A549 (cell line): ENCODE measurements at regions not wholly inside any gene's neighbourhood (a gene's known extent, or its start where the extent isn't known, plus 50 kb on each side); places are given as distances from the start of the nearest gene placed in this dataset.

Experiments used
- ATAC-seq, 2 experiments: fragments of 200-7000 bp in 1 of 2; fragments of >200 bp in 1 of 2; cut with Nextera tagmentation in 1 of 2; cut with Tn5 transposase in 1 of 2; 3 replicates each; pipeline versions ENCODE4 v1.8.0 to v1.9.1; 2018 to 2020; ENCODE audit warnings: mild to moderate bottlenecking in 1 of 2, moderate library complexity in 1 of 2
- CTCF ChIA-PET: fragments of 300-600 bp; sonication (Branson Sonifier 250); formaldehyde crosslinking; extraction: SDS; loops from one replicate; lab custom pipeline; 2021; ENCODE audit warnings: antibody characterized with exemption, inconsistent platforms; lab: Yijun Ruan, JAX
- POLR2A ChIA-PET: fragments of 350-600 bp; formaldehyde crosslinking; extraction: SDS; loops from one replicate; lab custom pipeline; 2021; ENCODE audit warnings: antibody characterized with exemption, inconsistent platforms; lab: Yijun Ruan, JAX
- DNase-seq, 2 experiments: peaks; one replicate each; pipeline versions ENCODE4 v3.0.0 to v3.0.0-alpha.2; 2011 to 2016; ENCODE audit warnings: low read depth in 1 of 2, low spot score in 1 of 2
- FAIRE-seq: peaks from 2 replicates; lab custom pipeline; 2011; peaks lifted over from hg19 to GRCh38; lab: Jason Lieb, UNC
- H3K27ac ChIP-seq, 2 experiments: fragments of >200 bp; sonication (Bioruptor Twin); formaldehyde crosslinking; 3 replicates each; pipeline ENCODE4 v1.5.1; 2016 to 2017
- H3K4me1 ChIP-seq: fragments of >200 bp; sonication (Bioruptor Twin); formaldehyde crosslinking; 3 replicates; pipeline ENCODE4 v1.6.1; 2016
- H3K4me2 ChIP-seq: fragments of >200 bp; sonication (Bioruptor Twin); formaldehyde crosslinking; 3 replicates; pipeline ENCODE4 v1.6.1; 2016
- H3K4me3 ChIP-seq: fragments of >200 bp; sonication (Bioruptor Twin); formaldehyde crosslinking; 3 replicates; pipeline ENCODE4 v1.5.1; 2016
- H3K9me3 ChIP-seq: fragments of >200 bp; sonication (Bioruptor Twin); formaldehyde crosslinking; 3 replicates; pipeline ENCODE4 v1.6.1; 2016
- BHLHE40 ChIP-seq: IDR thresholded peaks from 2 replicates; pipeline ENCODE4 v1.6.1; 2012; ENCODE audit warnings: low read depth, low read length, inconsistent platforms
- CBX2 ChIP-seq: fragments of 200-600 bp; sonication (generic); IDR thresholded peaks from 2 replicates; pipeline ENCODE4 v1.6.1; 2016; ENCODE audit warnings: low read depth, mild to moderate bottlenecking, borderline replicate concordance
- EP300 ChIP-seq, 2 experiments: fragments of >200 bp; sonication (Bioruptor Twin); formaldehyde crosslinking; IDR thresholded peaks; 2 replicates in 1 of 2; 3 replicates in 1 of 2; pipeline ENCODE4 v1.6.1; 2016 to 2017
- HEYL ChIP-seq: fragments of 250-450 bp; sonication (Bioruptor Pico); IDR thresholded peaks from 2 replicates; pipeline ENCODE4 v1.8.0; 2021; ENCODE audit warnings: mild to moderate bottlenecking, moderate library complexity
- HOXA7 ChIP-seq: fragments of 250-450 bp; sonication (Bioruptor Pico); IDR thresholded peaks from 2 replicates; pipeline ENCODE4 v1.5.0; 2020; ENCODE audit warnings: mild to moderate bottlenecking, moderate library complexity
- HOXB5 ChIP-seq: fragments of 250-450 bp; sonication (Bioruptor Pico); IDR thresholded peaks from 2 replicates; pipeline ENCODE4 v1.5.0; 2020; ENCODE audit warnings: mild to moderate bottlenecking, moderate library complexity
- KDM1A ChIP-seq: fragments of 200-600 bp; sonication (generic); IDR thresholded peaks from 2 replicates; pipeline ENCODE4 v1.6.1; 2016; ENCODE audit warnings: low read depth, mild to moderate bottlenecking
- KDM5A ChIP-seq: fragments of 200-600 bp; sonication (generic); IDR thresholded peaks from 2 replicates; pipeline ENCODE4 v1.6.1; 2016; ENCODE audit warnings: antibody characterized with exemption, mild to moderate bottlenecking
- MAZ ChIP-seq: fragments of 150-350 bp; IDR thresholded peaks from 2 replicates; pipeline ENCODE4 v1.6.1; 2014; ENCODE audit warnings: antibody characterized with exemption, low read depth, low read length, borderline replicate concordance
- MYC ChIP-seq: IDR thresholded peaks from 2 replicates; pipeline ENCODE4 v1.6.1; 2012; ENCODE audit warnings: mild to moderate bottlenecking, inconsistent platforms, low read length, improper control_type of control experiment, borderline replicate concordance
- NR3C1 ChIP-seq: fragments of >200 bp; sonication (Bioruptor Twin); formaldehyde crosslinking; IDR thresholded peaks from 3 replicates; pipeline ENCODE4 v1.6.1; 2017
- PHF8 ChIP-seq: fragments of 200-600 bp; sonication (generic); IDR thresholded peaks from 2 replicates; pipeline ENCODE4 v1.6.1; 2016; ENCODE audit warnings: low read depth, mild to moderate bottlenecking, antibody characterized with exemption, moderate library complexity, borderline replicate concordance
- POLR2A ChIP-seq: IDR thresholded peaks from 2 replicates; pipeline ENCODE4 v1.6.1; 2012; ENCODE audit warnings: mild to moderate bottlenecking, low read length
- RAD21 ChIP-seq, 2 experiments: fragments of >200 bp in 1 of 2; sonication (Bioruptor Twin) in 1 of 2; formaldehyde crosslinking in 1 of 2; IDR thresholded peaks in 1 of 2; conservative IDR thresholded peaks in 1 of 2; 2 replicates in 1 of 2; 3 replicates in 1 of 2; pipeline ENCODE4 v1.6.1; 2012 to 2018; ENCODE audit warnings: inconsistent platforms in 1 of 2
- RARB ChIP-seq: fragments of 250-450 bp; sonication (Bioruptor Pico); IDR thresholded peaks from 2 replicates; pipeline ENCODE4 v1.8.0; 2021; ENCODE audit warnings: mild to moderate bottlenecking, moderate library complexity
- RFX5 ChIP-seq: fragments of 450-650 bp; IDR thresholded peaks from 2 replicates; pipeline ENCODE4 v1.7.1; 2014; ENCODE audit warnings: antibody characterized with exemption, mild to moderate bottlenecking, moderate library complexity
- TP53 ChIP-seq: fragments of 250-450 bp; sonication (Bioruptor Pico); IDR thresholded peaks from 2 replicates; pipeline ENCODE4 v1.5.0; 2021; ENCODE audit warnings: mild to moderate bottlenecking, moderate library complexity
- ZNF302 ChIP-seq: fragments of 250-450 bp; sonication (Bioruptor Pico); IDR thresholded peaks from 2 replicates; pipeline ENCODE4 v1.9.0; 2021; ENCODE audit warnings: inconsistent platforms, mild to moderate bottlenecking, moderate library complexity
- ZSCAN20 ChIP-seq: fragments of 250-450 bp; sonication (Bioruptor Pico); IDR thresholded peaks from 2 replicates; pipeline ENCODE4 v1.8.0; 2022; ENCODE audit warnings: mild to moderate bottlenecking, moderate library complexity
- WGBS: methylation state at CpG from one replicate; pipeline ENCODE4 v1.1.6; 2017; ENCODE audit errors: missing lambda C conversion rate; 5-methylcytosine and 5-hydroxymethylcytosine counted together
- TF ChIP-seq, protein P1 (sequence below): fragments of 250-450 bp; sonication (Bioruptor Pico); IDR thresholded peaks from 2 replicates; pipeline ENCODE4 v1.5.0; 2021; ENCODE audit warnings: mild to moderate bottlenecking, moderate library complexity, borderline replicate concordance
- TF ChIP-seq, protein P2 (sequence below): fragments of >200 bp; sonication (Bioruptor Twin); formaldehyde crosslinking; IDR thresholded peaks from 3 replicates; pipeline ENCODE4 v1.6.1; 2016
- TF ChIP-seq, protein P3 (sequence below): fragments of 200-600 bp; sonication (generic); IDR thresholded peaks from 2 replicates; pipeline ENCODE4 v1.6.1; 2016; ENCODE audit warnings: antibody characterized with exemption, mild to moderate bottlenecking, moderate library complexity
- TF ChIP-seq, protein P4 (sequence below): fragments of >200 bp; sonication (Bioruptor Twin); formaldehyde crosslinking; IDR thresholded peaks from 3 replicates; pipeline ENCODE4 v1.5.1; 2016
- TF ChIP-seq, protein P5 (sequence below): fragments of 150-350 bp; IDR thresholded peaks from 2 replicates; pipeline ENCODE4 v1.6.1; 2014; ENCODE audit warnings: low read depth, mild to moderate bottlenecking, low read length
- TF ChIP-seq, protein P6 (sequence below): fragments of >200 bp; sonication (Bioruptor Twin); formaldehyde crosslinking; IDR thresholded peaks from 2 replicates; pipeline ENCODE4 v1.6.1; 2016

DNA sequence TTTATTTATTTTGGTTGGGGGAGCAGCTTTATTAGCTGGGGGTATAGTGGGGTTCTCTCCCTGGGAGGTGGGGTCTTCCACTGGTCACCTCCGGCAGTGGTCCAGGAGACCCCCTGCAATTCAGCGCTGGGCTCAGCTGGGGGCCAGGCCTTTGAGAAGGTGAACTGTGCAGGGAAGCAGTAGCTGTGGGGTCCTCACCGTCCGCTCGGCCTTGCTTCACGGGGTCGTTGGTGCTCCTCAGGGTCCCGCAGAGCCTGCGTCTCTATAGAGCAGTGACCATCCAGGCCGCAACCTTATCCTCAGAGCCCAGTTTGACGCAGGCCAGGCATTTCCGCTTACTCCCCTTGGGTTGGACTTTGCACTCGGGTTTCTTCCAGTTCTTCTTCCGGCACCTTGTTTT, 1954.7 kb downstream of the TP53TG3F start:
- Histone ChIP-seq H3K27ac (no peak overlapping the region), H3K4me2 (no peak overlapping the region), H3K9me3 (no peaks in the 10 kb centered on the region), H3K4me3 (no peak overlapping the region), H3K4me1 (no peaks in the 10 kb centered on the region)
- TF ChIP-seq ZNF302 (CRISPR knock-in tag) = no peak
- no peak for TF ChIP-seq MYC
- TF ChIP-seq NR3C1 = no peak
- TF ChIP-seq ZSCAN20 (CRISPR knock-in tag) = no peak
- no peak for TF ChIP-seq HEYL
- TF ChIP-seq EP300 (IDR thresholded peaks at IDR 0.05) = no peak
- TF ChIP-seq, protein P1, sequence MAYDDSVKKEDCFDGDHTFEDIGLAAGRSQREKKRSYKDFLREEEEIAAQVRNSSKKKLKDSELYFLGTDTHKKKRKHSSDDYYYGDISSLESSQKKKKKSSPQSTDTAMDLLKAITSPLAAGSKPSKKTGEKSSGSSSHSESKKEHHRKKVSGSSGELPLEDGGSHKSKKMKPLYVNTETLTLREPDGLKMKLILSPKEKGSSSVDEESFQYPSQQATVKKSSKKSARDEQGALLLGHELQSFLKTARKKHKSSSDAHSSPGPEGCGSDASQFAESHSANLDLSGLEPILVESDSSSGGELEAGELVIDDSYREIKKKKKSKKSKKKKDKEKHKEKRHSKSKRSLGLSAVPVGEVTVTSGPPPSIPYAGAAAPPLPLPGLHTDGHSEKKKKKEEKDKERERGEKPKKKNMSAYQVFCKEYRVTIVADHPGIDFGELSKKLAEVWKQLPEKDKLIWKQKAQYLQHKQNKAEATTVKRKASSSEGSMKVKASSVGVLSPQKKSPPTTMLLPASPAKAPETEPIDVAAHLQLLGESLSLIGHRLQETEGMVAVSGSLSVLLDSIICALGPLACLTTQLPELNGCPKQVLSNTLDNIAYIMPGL = no peak
- TF ChIP-seq, protein P2, sequence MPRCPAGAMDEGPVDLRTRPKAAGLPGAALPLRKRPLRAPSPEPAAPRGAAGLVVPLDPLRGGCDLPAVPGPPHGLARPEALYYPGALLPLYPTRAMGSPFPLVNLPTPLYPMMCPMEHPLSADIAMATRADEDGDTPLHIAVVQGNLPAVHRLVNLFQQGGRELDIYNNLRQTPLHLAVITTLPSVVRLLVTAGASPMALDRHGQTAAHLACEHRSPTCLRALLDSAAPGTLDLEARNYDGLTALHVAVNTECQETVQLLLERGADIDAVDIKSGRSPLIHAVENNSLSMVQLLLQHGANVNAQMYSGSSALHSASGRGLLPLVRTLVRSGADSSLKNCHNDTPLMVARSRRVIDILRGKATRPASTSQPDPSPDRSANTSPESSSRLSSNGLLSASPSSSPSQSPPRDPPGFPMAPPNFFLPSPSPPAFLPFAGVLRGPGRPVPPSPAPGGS = no peak
- TF ChIP-seq CBX2 = no peak
- no peak for TF ChIP-seq RARB
- TF ChIP-seq, protein P3, sequence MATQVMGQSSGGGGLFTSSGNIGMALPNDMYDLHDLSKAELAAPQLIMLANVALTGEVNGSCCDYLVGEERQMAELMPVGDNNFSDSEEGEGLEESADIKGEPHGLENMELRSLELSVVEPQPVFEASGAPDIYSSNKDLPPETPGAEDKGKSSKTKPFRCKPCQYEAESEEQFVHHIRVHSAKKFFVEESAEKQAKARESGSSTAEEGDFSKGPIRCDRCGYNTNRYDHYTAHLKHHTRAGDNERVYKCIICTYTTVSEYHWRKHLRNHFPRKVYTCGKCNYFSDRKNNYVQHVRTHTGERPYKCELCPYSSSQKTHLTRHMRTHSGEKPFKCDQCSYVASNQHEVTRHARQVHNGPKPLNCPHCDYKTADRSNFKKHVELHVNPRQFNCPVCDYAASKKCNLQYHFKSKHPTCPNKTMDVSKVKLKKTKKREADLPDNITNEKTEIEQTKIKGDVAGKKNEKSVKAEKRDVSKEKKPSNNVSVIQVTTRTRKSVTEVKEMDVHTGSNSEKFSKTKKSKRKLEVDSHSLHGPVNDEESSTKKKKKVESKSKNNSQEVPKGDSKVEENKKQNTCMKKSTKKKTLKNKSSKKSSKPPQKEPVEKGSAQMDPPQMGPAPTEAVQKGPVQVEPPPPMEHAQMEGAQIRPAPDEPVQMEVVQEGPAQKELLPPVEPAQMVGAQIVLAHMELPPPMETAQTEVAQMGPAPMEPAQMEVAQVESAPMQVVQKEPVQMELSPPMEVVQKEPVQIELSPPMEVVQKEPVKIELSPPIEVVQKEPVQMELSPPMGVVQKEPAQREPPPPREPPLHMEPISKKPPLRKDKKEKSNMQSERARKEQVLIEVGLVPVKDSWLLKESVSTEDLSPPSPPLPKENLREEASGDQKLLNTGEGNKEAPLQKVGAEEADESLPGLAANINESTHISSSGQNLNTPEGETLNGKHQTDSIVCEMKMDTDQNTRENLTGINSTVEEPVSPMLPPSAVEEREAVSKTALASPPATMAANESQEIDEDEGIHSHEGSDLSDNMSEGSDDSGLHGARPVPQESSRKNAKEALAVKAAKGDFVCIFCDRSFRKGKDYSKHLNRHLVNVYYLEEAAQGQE = no peak
- no peak for TF ChIP-seq HOXA7 (CRISPR knock-in tag)
- no peak for TF ChIP-seq HOXB5 (CRISPR knock-in tag)
- no peak for TF ChIP-seq RFX5
- no peak for TF ChIP-seq KDM1A
- TF ChIP-seq, protein P4, sequence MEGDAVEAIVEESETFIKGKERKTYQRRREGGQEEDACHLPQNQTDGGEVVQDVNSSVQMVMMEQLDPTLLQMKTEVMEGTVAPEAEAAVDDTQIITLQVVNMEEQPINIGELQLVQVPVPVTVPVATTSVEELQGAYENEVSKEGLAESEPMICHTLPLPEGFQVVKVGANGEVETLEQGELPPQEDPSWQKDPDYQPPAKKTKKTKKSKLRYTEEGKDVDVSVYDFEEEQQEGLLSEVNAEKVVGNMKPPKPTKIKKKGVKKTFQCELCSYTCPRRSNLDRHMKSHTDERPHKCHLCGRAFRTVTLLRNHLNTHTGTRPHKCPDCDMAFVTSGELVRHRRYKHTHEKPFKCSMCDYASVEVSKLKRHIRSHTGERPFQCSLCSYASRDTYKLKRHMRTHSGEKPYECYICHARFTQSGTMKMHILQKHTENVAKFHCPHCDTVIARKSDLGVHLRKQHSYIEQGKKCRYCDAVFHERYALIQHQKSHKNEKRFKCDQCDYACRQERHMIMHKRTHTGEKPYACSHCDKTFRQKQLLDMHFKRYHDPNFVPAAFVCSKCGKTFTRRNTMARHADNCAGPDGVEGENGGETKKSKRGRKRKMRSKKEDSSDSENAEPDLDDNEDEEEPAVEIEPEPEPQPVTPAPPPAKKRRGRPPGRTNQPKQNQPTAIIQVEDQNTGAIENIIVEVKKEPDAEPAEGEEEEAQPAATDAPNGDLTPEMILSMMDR = no peak
- TF ChIP-seq POLR2A = no peak
- TF ChIP-seq RAD21 (conservative IDR thresholded peaks at IDR 0.05 in 1 of 2, IDR thresholded peaks at IDR 0.05 in 1 of 2) = no peak
- ChIA-PET CTCF (no interaction called here), POLR2A (no interaction called here)
- no peak for DNase-seq
- ATAC-seq = no peak
- FAIRE-seq = no peak
- 65% methylated on average over 13 of the region's 14 CpGs for WGBS

DNA sequence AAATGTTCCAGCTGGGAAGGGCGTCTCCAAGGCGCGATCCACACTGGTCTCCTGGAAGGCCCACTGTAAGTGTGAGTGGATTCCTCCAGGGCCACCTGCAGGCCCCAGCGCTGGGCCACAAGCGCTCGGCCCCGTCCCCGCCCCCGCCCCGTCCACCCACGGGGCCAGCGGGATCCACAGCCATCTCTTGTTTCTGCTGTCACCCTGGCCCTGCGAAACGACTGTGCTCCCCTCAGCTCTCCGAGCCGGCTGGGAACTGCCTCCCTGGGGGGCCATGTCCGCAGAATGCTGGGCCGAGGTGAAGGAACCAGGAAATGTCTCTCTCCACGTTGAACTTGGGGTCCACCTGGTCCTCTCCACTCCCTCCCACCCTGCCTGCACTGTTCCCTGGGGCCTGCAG, 1955.2 kb downstream of the TP53TG3F start:
- FAIRE-seq (no peak), ATAC-seq (no peak), DNase-seq (no peak)
- WGBS = 30% methylated on average over 9 of the region's 19 CpGs
- Histone ChIP-seq H3K4me2 (no peak overlapping the region), H3K4me1 (no peaks in the 10 kb centered on the region), H3K9me3 (no peaks in the 10 kb centered on the region), H3K4me3 (no peak overlapping the region), H3K27ac (no peak overlapping the region)
- ChIA-PET POLR2A (no interaction called here), CTCF (no interaction called here)
- TF ChIP-seq, protein P5, sequence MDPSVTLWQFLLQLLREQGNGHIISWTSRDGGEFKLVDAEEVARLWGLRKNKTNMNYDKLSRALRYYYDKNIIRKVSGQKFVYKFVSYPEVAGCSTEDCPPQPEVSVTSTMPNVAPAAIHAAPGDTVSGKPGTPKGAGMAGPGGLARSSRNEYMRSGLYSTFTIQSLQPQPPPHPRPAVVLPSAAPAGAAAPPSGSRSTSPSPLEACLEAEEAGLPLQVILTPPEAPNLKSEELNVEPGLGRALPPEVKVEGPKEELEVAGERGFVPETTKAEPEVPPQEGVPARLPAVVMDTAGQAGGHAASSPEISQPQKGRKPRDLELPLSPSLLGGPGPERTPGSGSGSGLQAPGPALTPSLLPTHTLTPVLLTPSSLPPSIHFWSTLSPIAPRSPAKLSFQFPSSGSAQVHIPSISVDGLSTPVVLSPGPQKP = no peak
- TF ChIP-seq HOXB5 (CRISPR knock-in tag) (no peak), KDM5A (no peak), PHF8 (no peak), MAZ (no peak), BHLHE40 (no peak), POLR2A (no peak), TP53 (no peak), RFX5 (no peak)
- TF ChIP-seq, protein P6, sequence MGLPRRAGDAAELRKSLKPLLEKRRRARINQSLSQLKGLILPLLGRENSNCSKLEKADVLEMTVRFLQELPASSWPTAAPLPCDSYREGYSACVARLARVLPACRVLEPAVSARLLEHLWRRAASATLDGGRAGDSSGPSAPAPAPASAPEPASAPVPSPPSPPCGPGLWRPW = no peak
- TF ChIP-seq, protein P3 = no peak
